ENCODE measurements at regions not wholly inside any gene's neighbourhood (a gene's known extent, or its start where the extent isn't known, plus 50 kb on each side); places are given as distances from the start of the nearest gene placed in this dataset.

- no peak for TF ChIP-seq CTCF (IDR thresholded peaks at IDR 0.05)
- no peak for TF ChIP-seq EP300 (IDR thresholded peaks at IDR 0.05)
- TF ChIP-seq POLR2A (IDR thresholded peaks at IDR 0.05): no peak
- no peak for TF ChIP-seq POLR2AphosphoS5 (IDR thresholded peaks at IDR 0.05)
Measured at GRCh38 chr4:127445471-127445870, 187.3 kb upstream of the INTU start.

All from suprapubic skin (tissue), 4 donors.